PC-9 (cell line): ENCODE measurements at regions not wholly inside any gene's neighbourhood (a gene's known extent, or its start where the extent isn't known, plus 50 kb on each side); places are given as distances from the start of the nearest gene placed in this dataset.
A peak's percentile ranks its signal among the peaks of the same experiment; 100 is the strongest.

Source experiments
- BruUV-seq: library from RNA; stranded (reverse); fragments of 400-500 nt; replicated peaks from 2 replicates; lab custom pipeline; 2021; lab: Mats Ljungman, UMichigan
- CTCF ChIA-PET: fragments of 300-600 bp; sonication (Branson Sonifier 250); formaldehyde crosslinking; loops from one replicate; lab custom pipeline; 2022; ENCODE audit warnings: antibody characterized with exemption; lab: Charles Lee
- POLR2A ChIA-PET: fragments of 300-600 bp; sonication (Branson Sonifier 250); formaldehyde crosslinking; loops from one replicate; lab custom pipeline; 2022; ENCODE audit warnings: antibody characterized with exemption; ENCODE audit not compliant: unreplicated experiment; lab: Charles Lee
- DNase-seq, 2 experiments: peaks; one replicate each; pipeline versions ENCODE4 v3.0.0 to v3.0.0-alpha.2; 2015 to 2022; ENCODE audit warnings: mixed read lengths in 1 of 2
- H2AFZ ChIP-seq: fragments of 200-600 bp; sonication (generic); 2 replicates; pipeline ENCODE4 v1.8.1; 2017; ENCODE audit warnings: antibody characterized with exemption
- H3F3A ChIP-seq: fragments of 200-600 bp; sonication (generic); 2 replicates; pipeline ENCODE4 v1.8.1; 2017; ENCODE audit warnings: antibody characterized with exemption, mild to moderate bottlenecking, low read depth; ENCODE audit not compliant: insufficient read depth
- H3K27ac ChIP-seq: fragments of 200-600 bp; sonication (generic); 2 replicates; pipeline ENCODE4 v1.6.1; 2016; ENCODE audit warnings: mixed run types
- H3K27me3 ChIP-seq: fragments of 200-600 bp; sonication (generic); 2 replicates; pipeline ENCODE4 v1.6.1; 2016; ENCODE audit warnings: low read depth, mixed run types; ENCODE audit not compliant: insufficient read depth
- H3K36me3 ChIP-seq: fragments of 200-600 bp; sonication (generic); 2 replicates; pipeline ENCODE4 v1.6.1; 2016; ENCODE audit warnings: low read depth, mixed run types
- H3K4me1 ChIP-seq: fragments of 200-600 bp; sonication (generic); replicated peaks from 2 replicates; pipeline ENCODE4 v1.6.1; 2016; ENCODE audit warnings: mixed run types; ENCODE audit not compliant: insufficient read depth
- H3K4me2 ChIP-seq: fragments of 200-600 bp; sonication (generic); 2 replicates; pipeline ENCODE4 v1.6.1; 2017; ENCODE audit warnings: mixed run types
- H3K4me3 ChIP-seq: fragments of 200-600 bp; sonication (generic); 2 replicates; pipeline ENCODE4 v1.6.1; 2016; ENCODE audit warnings: mixed run types
- H3K79me2 ChIP-seq: fragments of 200-600 bp; sonication (generic); 2 replicates; pipeline ENCODE4 v1.6.1; 2017; ENCODE audit warnings: low read depth, mixed run types
- H3K9me2 ChIP-seq: fragments of 200-600 bp; sonication (generic); 2 replicates; pipeline ENCODE4 v1.8.1; 2017; ENCODE audit warnings: mild to moderate bottlenecking; ENCODE audit not compliant: insufficient read depth
- H3K9me3 ChIP-seq: fragments of 200-600 bp; sonication (generic); 2 replicates; pipeline ENCODE4 v1.8.1; 2016; ENCODE audit warnings: low read depth; ENCODE audit not compliant: insufficient read depth
- H4K20me1 ChIP-seq: fragments of 200-600 bp; sonication (generic); 2 replicates; pipeline ENCODE4 v1.8.1; 2017; ENCODE audit not compliant: insufficient read depth
- CTCF ChIP-seq: fragments of 200-600 bp; sonication (generic); conservative IDR thresholded peaks from 2 replicates; pipeline ENCODE4 v1.6.1; 2017; ENCODE audit warnings: mixed run types, antibody characterized with exemption, mild to moderate bottlenecking, moderate library complexity
- EZH2 ChIP-seq: fragments of 200-600 bp; sonication (generic); IDR thresholded peaks from 2 replicates; pipeline ENCODE4 v1.8.0; 2017; ENCODE audit warnings: antibody characterized with exemption, low read depth
- intact Hi-C: fragments of 100-400 bp; cut with micrococcal nuclease; formaldehyde crosslinking; loops from one replicate; pipeline ENCODE4 v1.10.0; 2022; ENCODE audit not compliant: unreplicated experiment

- no peaks in the 10 kb centered on the region for H4K20me1 ChIP-seq
- peaks cover 10% of the 10 kb centered on the region; the same call in 1 of the 2 replicates for H3F3A ChIP-seq
- no peaks in the 10 kb centered on the region for H3K79me2 ChIP-seq
- no peaks in the 10 kb centered on the region for H3K9me3 ChIP-seq
- H3K27ac ChIP-seq = no peak overlapping the region
- CTCF ChIA-PET = no interaction called here
- no peak for DNase-seq
- no peaks in the 10 kb centered on the region for H3K27me3 ChIP-seq
- POLR2A ChIA-PET = no interaction called here
- peaks cover 25% of the 10 kb centered on the region for H3K4me1 ChIP-seq
- TF ChIP-seq EZH2 (no peak), CTCF (no peak)
- no peaks in the 10 kb centered on the region for H3K9me2 ChIP-seq
- no peak overlapping the region for H3K4me3 ChIP-seq
- no TSS peak for BruUV-seq
- no peaks in the 10 kb centered on the region for H3K36me3 ChIP-seq
- H3K4me2 ChIP-seq = no peak overlapping the region
- no peak overlapping the region for H2AFZ ChIP-seq
- intact Hi-C loops = loop anchor here (2.0 to 10.0 kb wide), 2 partner anchors 66 to 110 kb away; no protein-coding TSS in a partner anchor
Observed at GRCh38 chr15:39238443-39238842, 342.4 kb upstream of the THBS1 start.

- Histone ChIP-seq H3K4me3 (no peak overlapping the region), H3K9me3 (no peaks in the 10 kb centered on the region), H2AFZ (no peak overlapping the region), H3F3A (peaks cover 10% of the 10 kb centered on the region; the same call in 1 of the 2 replicates), H4K20me1 (no peaks in the 10 kb centered on the region), H3K79me2 (no peaks in the 10 kb centered on the region), H3K27ac (no peak overlapping the region), H3K4me1 (peaks cover 23% of the 10 kb centered on the region), H3K27me3 (no peaks in the 10 kb centered on the region), H3K9me2 (no peaks in the 10 kb centered on the region), H3K4me2 (no peak overlapping the region), H3K36me3 (no peaks in the 10 kb centered on the region)
- intact Hi-C loops = loop anchor here (2.0 to 10.0 kb wide), 2 partner anchors 65 to 111 kb away; no protein-coding TSS in a partner anchor
- no TSS peak for BruUV-seq
- DNase-seq = peak in 1 of 2 experiments; percentile 67
- TF ChIP-seq EZH2 (no peak), CTCF (no peak)
- ChIA-PET CTCF (no interaction called here), POLR2A (no interaction called here)
Observed at GRCh38 chr15:39239562-39239961, 341.3 kb upstream of the THBS1 start.

GRCh38 chr15:39242345-39242744 lies 338.5 kb upstream of the THBS1 start:
- intact Hi-C loops = no loop called here
- Histone ChIP-seq H3K27ac (no peak overlapping the region), H3K4me1 (0 out of 2 replicates have a peak, but pooled peaks cover 9% of the 10 kb centered on the region), H3K4me3 (no peak overlapping the region), H2AFZ (no peak overlapping the region), H3K9me3 (no peaks in the 10 kb centered on the region), H3F3A (no peaks in the 10 kb centered on the region), H3K4me2 (no peak overlapping the region), H4K20me1 (no peaks in the 10 kb centered on the region), H3K36me3 (no peaks in the 10 kb centered on the region), H3K79me2 (no peaks in the 10 kb centered on the region), H3K9me2 (no peaks in the 10 kb centered on the region), H3K27me3 (no peaks in the 10 kb centered on the region)
- CTCF ChIA-PET = no interaction called here
- POLR2A ChIA-PET = interaction anchor here (0.7 kb wide), 1 partner anchor 47 kb away, joined by 4 read pairs; no protein-coding TSS in a partner anchor
- peak in 1 of 2 experiments; percentile 42 for DNase-seq
- BruUV-seq = no TSS peak
- TF ChIP-seq EZH2 (no peak), CTCF (no peak)
